ENCODE measurements at regions not wholly inside any gene's neighbourhood (a gene's known extent, or its start where the extent isn't known, plus 50 kb on each side); places are given as distances from the start of the nearest gene placed in this dataset.

- TF ChIP-seq CTCF (IDR thresholded peaks at IDR 0.05): no peak
- TF ChIP-seq EP300 (IDR thresholded peaks at IDR 0.05): no peak
Measured at GRCh38 chr13:109684824-109685202, 101.6 kb downstream of the IRS2 start.

Data from gastroesophageal sphincter (tissue), 3 donors.